ENCODE measurements at regions not wholly inside any gene's neighbourhood (a gene's known extent, or its start where the extent isn't known, plus 50 kb on each side); places are given as distances from the start of the nearest gene placed in this dataset.

DNA sequence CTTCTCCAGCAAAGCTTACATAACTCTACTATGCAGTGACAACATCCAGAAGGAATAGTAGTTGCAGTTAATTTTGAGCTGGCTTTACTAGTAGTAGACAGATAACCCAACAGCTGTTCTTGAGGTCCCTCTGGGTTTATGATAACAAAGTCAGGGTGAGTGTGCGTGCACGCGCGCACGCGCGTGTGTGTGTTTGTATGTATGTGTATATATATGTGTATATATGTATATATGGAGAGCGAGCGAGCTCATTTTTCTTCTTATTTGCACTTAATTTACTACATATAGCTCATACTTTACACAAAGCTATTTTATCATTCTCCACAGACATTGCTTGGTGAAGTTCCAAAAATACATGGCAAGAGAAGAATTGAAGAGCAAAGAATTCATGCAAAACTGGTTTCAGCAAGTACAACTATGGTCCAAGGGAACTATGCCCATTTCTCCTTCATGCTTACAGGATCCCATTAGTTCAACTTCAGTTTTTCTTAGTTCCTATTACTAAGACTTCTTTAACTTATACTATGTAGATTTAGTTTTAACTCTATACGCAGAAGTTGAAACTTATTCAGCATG lies 105.9 kb upstream of the TMEM168 start:
- Histone ChIP-seq H3K27ac (ENCODE audit: low read depth, low read length) (no peak overlapping the region), H3K27me3 (ENCODE audit: insufficient read depth, low read length) (no peaks in the 10 kb centered on the region), H3K9me3 (ENCODE audit: insufficient read depth, low read depth, low read length) (peaks cover 10% of the 10 kb centered on the region; the same call in 1 of the 2 replicates), H3K36me3 (ENCODE audit: insufficient read depth, low read length) (peaks cover 19% of the 10 kb centered on the region), H3K4me1 (ENCODE audit: insufficient read depth, low read length) (no peaks in the 10 kb centered on the region), H3K4me3 (ENCODE audit: low read length) (no peak overlapping the region), H3K9ac (ENCODE audit: low read depth, low read length) (no peak overlapping the region)
- over 99% methylated on average over 8 of the region's 10 CpGs for WGBS

GRCh38 chr7:112892263-112892662 lies 102.1 kb upstream of the TMEM168 start:
- Histone ChIP-seq H3K4me3 (ENCODE audit: low read length) (no peak overlapping the region), H3K4me1 (ENCODE audit: insufficient read depth, low read length) (peaks cover 11% of the 10 kb centered on the region), H3K27me3 (ENCODE audit: insufficient read depth, low read length) (no peaks in the 10 kb centered on the region), H3K9ac (ENCODE audit: low read depth, low read length) (no peak overlapping the region), H3K36me3 (ENCODE audit: insufficient read depth, low read length) (peaks cover 17% of the 10 kb centered on the region), H3K9me3 (ENCODE audit: insufficient read depth, low read depth, low read length) (no peaks in the 10 kb centered on the region), H3K27ac (ENCODE audit: low read depth, low read length) (no peak overlapping the region)
- WGBS: 97% methylated on average over 2 of the region's 2 CpGs

DNA sequence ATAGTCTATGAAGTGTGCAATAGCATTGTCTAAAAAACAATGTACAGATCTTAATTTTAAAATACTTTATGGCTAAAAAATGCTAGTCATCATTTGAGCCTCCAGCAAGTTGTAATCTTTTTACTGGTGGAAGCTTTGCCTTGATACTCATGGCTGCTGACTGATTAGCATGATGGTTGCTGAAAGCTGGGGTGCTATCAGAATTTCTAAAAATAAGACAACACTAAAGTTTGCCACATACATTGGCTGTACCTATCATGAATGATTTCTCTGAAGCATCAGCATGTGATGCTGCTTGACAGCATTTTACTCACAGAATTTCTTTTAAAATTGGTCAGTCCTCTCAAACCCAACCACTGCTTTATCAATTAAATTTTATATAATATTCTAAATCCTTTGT lies 101.5 kb upstream of the TMEM168 start:
- H3K27ac ChIP-seq (ENCODE audit: low read depth, low read length): no peak overlapping the region
- no peaks in the 10 kb centered on the region for H3K27me3 ChIP-seq (ENCODE audit: insufficient read depth, low read length)
- no peak overlapping the region for H3K4me3 ChIP-seq (ENCODE audit: low read length)
- peaks cover 11% of the 10 kb centered on the region for H3K4me1 ChIP-seq (ENCODE audit: insufficient read depth, low read length)
- H3K9ac ChIP-seq (ENCODE audit: low read depth, low read length): no peak overlapping the region
- peaks cover 17% of the 10 kb centered on the region for H3K36me3 ChIP-seq (ENCODE audit: insufficient read depth, low read length)
- H3K9me3 ChIP-seq (ENCODE audit: insufficient read depth, low read depth, low read length): no peaks in the 10 kb centered on the region

- Histone ChIP-seq H3K4me3 (ENCODE audit: low read length) (no peak overlapping the region), H3K9ac (ENCODE audit: low read depth, low read length) (no peak overlapping the region), H3K9me3 (ENCODE audit: insufficient read depth, low read depth, low read length) (no peaks in the 10 kb centered on the region), H3K4me1 (ENCODE audit: insufficient read depth, low read length) (peaks cover 11% of the 10 kb centered on the region), H3K27ac (ENCODE audit: low read depth, low read length) (no peak overlapping the region), H3K27me3 (ENCODE audit: insufficient read depth, low read length) (no peaks in the 10 kb centered on the region), H3K36me3 (ENCODE audit: insufficient read depth, low read length) (peaks cover 17% of the 10 kb centered on the region)
- WGBS: 83% methylated on average over 6 of the region's 6 CpGs
These were observed 99.7 kb upstream of the TMEM168 start for GRCh38 chr7:112889834-112890438.

DNA sequence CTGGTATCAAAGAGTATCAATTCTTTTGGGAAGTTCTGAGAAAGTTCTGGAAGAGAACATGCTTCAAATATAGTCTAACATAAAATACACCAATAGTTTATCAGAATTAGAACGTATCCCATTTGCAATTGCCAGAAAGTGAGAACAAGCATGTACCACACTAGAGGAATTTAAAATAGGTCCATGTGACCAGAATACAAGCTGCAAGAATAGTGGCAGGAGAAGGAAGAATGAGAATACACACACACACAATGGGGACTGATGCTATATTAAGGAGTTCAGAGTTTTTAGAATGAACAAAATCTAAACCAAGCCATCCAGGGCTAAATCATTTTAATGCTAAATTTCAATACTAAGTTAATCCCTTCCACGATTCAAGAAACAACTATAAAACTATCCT lies 99.1 kb upstream of the TMEM168 start:
- no peaks in the 10 kb centered on the region for H3K27me3 ChIP-seq (ENCODE audit: insufficient read depth, low read length)
- no peak overlapping the region for H3K27ac ChIP-seq (ENCODE audit: low read depth, low read length)
- no peaks in the 10 kb centered on the region for H3K9me3 ChIP-seq (ENCODE audit: insufficient read depth, low read depth, low read length)
- WGBS: 95% methylated on average over 2 of the region's 2 CpGs
- peaks cover 11% of the 10 kb centered on the region for H3K4me1 ChIP-seq (ENCODE audit: insufficient read depth, low read length)
- H3K36me3 ChIP-seq (ENCODE audit: insufficient read depth, low read length): peaks cover 12% of the 10 kb centered on the region
- H3K4me3 ChIP-seq (ENCODE audit: low read length): no peak overlapping the region
- H3K9ac ChIP-seq (ENCODE audit: low read depth, low read length): no peak overlapping the region

DNA sequence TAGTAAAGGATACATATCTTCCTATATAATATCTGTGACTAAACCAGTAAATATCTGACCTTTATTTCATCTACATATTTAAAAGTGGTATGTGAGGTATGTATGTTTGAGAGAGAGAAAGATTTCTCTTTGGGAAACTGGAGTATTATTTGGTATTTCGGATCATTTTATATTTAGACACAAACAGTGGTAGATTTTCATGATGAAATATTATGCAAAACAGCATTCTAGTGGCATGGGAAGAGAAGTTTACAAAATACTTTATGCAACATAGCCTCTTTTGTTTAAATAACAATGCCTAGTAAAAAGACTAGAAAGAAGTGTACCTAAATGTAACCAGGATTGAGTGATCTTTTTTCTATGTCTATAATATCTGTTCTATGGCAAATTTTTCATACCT lies 98.6 kb upstream of the TMEM168 start:
- Histone ChIP-seq H3K9ac (ENCODE audit: low read depth, low read length) (no peak overlapping the region), H3K36me3 (ENCODE audit: insufficient read depth, low read length) (peaks cover 7% of the 10 kb centered on the region), H3K4me1 (ENCODE audit: insufficient read depth, low read length) (peaks cover 11% of the 10 kb centered on the region), H3K9me3 (ENCODE audit: insufficient read depth, low read depth, low read length) (no peaks in the 10 kb centered on the region), H3K4me3 (ENCODE audit: low read length) (no peak overlapping the region), H3K27me3 (ENCODE audit: insufficient read depth, low read length) (no peaks in the 10 kb centered on the region), H3K27ac (ENCODE audit: low read depth, low read length) (no peak overlapping the region)
- no CpG with 5 or more reads among the region's 1 CpG for WGBS

GRCh38 chr7:112887976-112888375 lies 97.8 kb upstream of the TMEM168 start:
- Histone ChIP-seq H3K9me3 (ENCODE audit: insufficient read depth, low read depth, low read length) (no peaks in the 10 kb centered on the region), H3K36me3 (ENCODE audit: insufficient read depth, low read length) (peaks cover 3% of the 10 kb centered on the region), H3K4me1 (ENCODE audit: insufficient read depth, low read length) (peaks cover 11% of the 10 kb centered on the region), H3K27me3 (ENCODE audit: insufficient read depth, low read length) (no peaks in the 10 kb centered on the region), H3K27ac (ENCODE audit: low read depth, low read length) (no peak overlapping the region), H3K4me3 (ENCODE audit: low read length) (no peak overlapping the region), H3K9ac (ENCODE audit: low read depth, low read length) (no peak overlapping the region)
- WGBS: no CpG with 5 or more reads among the region's 1 CpG

DNA sequence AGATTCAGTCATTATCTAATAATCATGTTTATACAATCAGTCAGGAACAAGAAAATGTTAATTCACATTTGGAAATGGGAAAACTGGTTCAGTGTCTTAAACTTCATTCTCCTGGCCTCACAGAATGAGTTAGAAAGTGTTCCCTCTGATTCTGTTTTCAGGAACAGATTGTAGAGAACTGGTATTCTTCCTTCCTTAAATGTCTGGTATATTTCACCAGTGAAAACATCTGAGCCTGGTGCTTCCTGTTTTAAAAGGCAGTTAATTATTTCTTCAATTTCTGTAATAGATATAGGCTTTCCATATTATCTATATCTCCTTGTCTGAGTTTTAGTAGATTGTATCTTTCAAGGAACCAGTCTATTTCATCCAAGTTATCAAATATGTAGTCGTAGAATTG lies 97.1 kb upstream of the TMEM168 start:
- Histone ChIP-seq H3K9me3 (ENCODE audit: insufficient read depth, low read depth, low read length) (no peaks in the 10 kb centered on the region), H3K27me3 (ENCODE audit: insufficient read depth, low read length) (no peaks in the 10 kb centered on the region), H3K27ac (ENCODE audit: low read depth, low read length) (no peak overlapping the region), H3K36me3 (ENCODE audit: insufficient read depth, low read length) (no peaks in the 10 kb centered on the region), H3K9ac (ENCODE audit: low read depth, low read length) (no peak overlapping the region), H3K4me1 (ENCODE audit: insufficient read depth, low read length) (peaks cover 11% of the 10 kb centered on the region), H3K4me3 (ENCODE audit: low read length) (no peak overlapping the region)
- no CpG with 5 or more reads among the region's 1 CpG for whole genome bisulfite sequencing

DNA sequence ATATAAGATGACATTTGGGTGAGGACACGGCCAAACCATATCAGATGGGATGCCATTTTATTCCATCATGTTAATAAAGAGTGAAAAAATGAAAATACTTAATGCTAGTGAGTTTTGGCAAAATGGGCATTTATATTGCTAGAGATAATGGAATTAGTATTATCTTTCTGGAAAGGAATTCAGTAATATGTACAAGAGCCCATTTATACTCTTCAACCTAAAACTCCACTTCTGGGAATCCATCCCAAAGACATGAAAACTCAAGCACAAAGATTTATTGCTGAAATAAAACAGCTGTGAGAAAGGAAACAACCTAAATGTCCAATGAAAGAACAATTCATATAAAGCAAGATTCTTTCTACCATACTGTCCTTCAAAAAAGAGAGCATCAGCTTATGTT lies 96.0 kb upstream of the TMEM168 start:
- WGBS: 100% methylated on average over 1 of the region's 1 CpG
- Histone ChIP-seq H3K9ac (ENCODE audit: low read depth, low read length) (no peak overlapping the region), H3K27ac (ENCODE audit: low read depth, low read length) (no peak overlapping the region), H3K4me1 (ENCODE audit: insufficient read depth, low read length) (peaks cover 11% of the 10 kb centered on the region), H3K27me3 (ENCODE audit: insufficient read depth, low read length) (no peaks in the 10 kb centered on the region), H3K36me3 (ENCODE audit: insufficient read depth, low read length) (no peaks in the 10 kb centered on the region), H3K9me3 (ENCODE audit: insufficient read depth, low read depth, low read length) (no peaks in the 10 kb centered on the region), H3K4me3 (ENCODE audit: low read length) (no peak overlapping the region)

GRCh38 chr7:112882991-112883390 lies 92.8 kb upstream of the TMEM168 start:
- Histone ChIP-seq H3K36me3 (ENCODE audit: insufficient read depth, low read length) (no peaks in the 10 kb centered on the region), H3K27me3 (ENCODE audit: insufficient read depth, low read length) (no peaks in the 10 kb centered on the region), H3K9me3 (ENCODE audit: insufficient read depth, low read depth, low read length) (no peaks in the 10 kb centered on the region), H3K9ac (ENCODE audit: low read depth, low read length) (no peak overlapping the region), H3K4me3 (ENCODE audit: low read length) (no peak overlapping the region), H3K27ac (ENCODE audit: low read depth, low read length) (no peak overlapping the region), H3K4me1 (ENCODE audit: insufficient read depth, low read length) (no peaks in the 10 kb centered on the region)

- no peaks in the 10 kb centered on the region for H3K36me3 ChIP-seq (ENCODE audit: insufficient read depth, low read length)
- H3K9ac ChIP-seq (ENCODE audit: low read depth, low read length): no peak overlapping the region
- no peaks in the 10 kb centered on the region for H3K9me3 ChIP-seq (ENCODE audit: insufficient read depth, low read depth, low read length)
- no peaks in the 10 kb centered on the region for H3K27me3 ChIP-seq (ENCODE audit: insufficient read depth, low read length)
- WGBS: 90% methylated on average over 3 of the region's 3 CpGs
- H3K4me1 ChIP-seq (ENCODE audit: insufficient read depth, low read length): no peaks in the 10 kb centered on the region
- H3K4me3 ChIP-seq (ENCODE audit: low read length): no peak overlapping the region
- no peak overlapping the region for H3K27ac ChIP-seq (ENCODE audit: low read depth, low read length)
These were observed 92.3 kb upstream of the TMEM168 start for GRCh38 chr7:112882511-112882910.

- Histone ChIP-seq H3K36me3 (ENCODE audit: insufficient read depth, low read length) (no peaks in the 10 kb centered on the region), H3K9ac (ENCODE audit: low read depth, low read length) (no peak overlapping the region), H3K27me3 (ENCODE audit: insufficient read depth, low read length) (no peaks in the 10 kb centered on the region), H3K4me1 (ENCODE audit: insufficient read depth, low read length) (no peaks in the 10 kb centered on the region), H3K27ac (ENCODE audit: low read depth, low read length) (no peak overlapping the region), H3K4me3 (ENCODE audit: low read length) (no peak overlapping the region), H3K9me3 (ENCODE audit: insufficient read depth, low read depth, low read length) (no peaks in the 10 kb centered on the region)
- WGBS: 95% methylated on average over 4 of the region's 4 CpGs
These were observed 91.8 kb upstream of the TMEM168 start for GRCh38 chr7:112882022-112882421.
